Renal cortex interstitium (tissue), 11 donors: ENCODE measurements at regions not wholly inside any gene's neighbourhood (a gene's known extent, or its start where the extent isn't known, plus 50 kb on each side); places are given as distances from the start of the nearest gene placed in this dataset.

Experiments
- DNase-seq, 11 donors: peaks; one replicate each; pipeline ENCODE4 v3.0.0-alpha.2; 2013; ENCODE audit warnings: low read depth in 9 of 11, low spot score in 4 of 11; ENCODE audit errors: extremely low read depth in 1 of 11

DNA sequence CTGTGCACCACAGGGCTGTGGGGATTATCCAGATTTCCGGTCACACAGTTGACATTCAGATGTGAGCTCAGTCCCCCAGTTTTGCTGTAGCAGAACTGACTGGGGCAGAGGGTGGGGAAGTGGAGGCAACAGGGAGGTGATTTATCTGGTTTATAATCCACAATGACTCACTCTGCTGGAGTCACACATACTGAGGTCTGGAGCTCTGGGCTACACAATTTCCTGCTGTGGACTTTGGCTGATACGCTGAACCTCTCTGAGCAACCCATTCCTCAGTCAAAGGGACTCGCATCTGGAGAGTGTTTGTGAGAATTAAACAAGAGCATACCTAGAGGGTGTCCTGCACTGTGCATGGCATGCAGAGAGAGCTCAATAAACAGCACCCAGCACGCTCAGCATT is 64.8 kb upstream of the PLPP4 start:
- no peak for DNase-seq

- no peak for DNase-seq
These were observed 64.4 kb upstream of the PLPP4 start for GRCh38 chr10:120392671-120393079.

GRCh38 chr10:120394446-120394845 is 62.6 kb upstream of the PLPP4 start:
- DNase-seq = no peak

GRCh38 chr10:120396228-120396627 is 60.8 kb upstream of the PLPP4 start:
- no peak for DNase-seq

DNA sequence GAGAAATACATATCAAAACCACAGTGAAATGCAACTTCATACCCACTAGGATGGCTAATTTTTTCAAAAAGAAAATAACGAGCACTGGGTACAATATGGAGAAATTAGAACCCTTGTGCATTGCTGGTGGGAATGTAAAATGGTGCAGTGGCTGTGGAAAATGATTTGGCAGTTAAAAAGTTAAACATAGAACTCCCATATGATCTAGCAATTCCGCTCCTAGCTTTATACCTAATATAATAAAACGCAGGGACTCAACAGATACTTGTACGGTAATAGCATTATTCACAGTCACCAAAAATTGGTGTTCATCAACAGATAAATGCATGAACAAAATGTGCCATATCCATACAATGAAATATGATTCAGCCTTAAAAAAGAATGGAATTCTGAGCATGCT is 58.8 kb upstream of the PLPP4 start:
- no peak for DNase-seq

DNA sequence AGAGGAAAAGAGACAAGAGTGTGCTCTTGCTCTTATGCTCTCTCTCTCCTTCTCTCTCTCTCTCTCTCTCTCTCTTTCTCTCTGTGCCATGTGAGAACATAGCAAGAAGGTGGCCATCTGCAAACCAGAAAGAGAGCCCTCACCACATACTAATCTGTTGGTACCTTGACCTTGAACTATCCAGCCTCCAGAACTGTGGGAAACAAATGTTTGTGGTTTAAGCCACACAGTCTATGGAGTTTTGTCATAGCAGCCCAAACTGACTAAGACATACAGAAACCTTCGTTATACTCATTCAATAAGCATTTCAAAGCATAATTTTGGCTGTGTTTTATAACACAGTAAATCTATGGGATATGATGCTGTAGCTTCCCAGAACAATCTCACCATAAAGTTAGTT is 56.4 kb upstream of the PLPP4 start:
- no peak for DNase-seq

DNA sequence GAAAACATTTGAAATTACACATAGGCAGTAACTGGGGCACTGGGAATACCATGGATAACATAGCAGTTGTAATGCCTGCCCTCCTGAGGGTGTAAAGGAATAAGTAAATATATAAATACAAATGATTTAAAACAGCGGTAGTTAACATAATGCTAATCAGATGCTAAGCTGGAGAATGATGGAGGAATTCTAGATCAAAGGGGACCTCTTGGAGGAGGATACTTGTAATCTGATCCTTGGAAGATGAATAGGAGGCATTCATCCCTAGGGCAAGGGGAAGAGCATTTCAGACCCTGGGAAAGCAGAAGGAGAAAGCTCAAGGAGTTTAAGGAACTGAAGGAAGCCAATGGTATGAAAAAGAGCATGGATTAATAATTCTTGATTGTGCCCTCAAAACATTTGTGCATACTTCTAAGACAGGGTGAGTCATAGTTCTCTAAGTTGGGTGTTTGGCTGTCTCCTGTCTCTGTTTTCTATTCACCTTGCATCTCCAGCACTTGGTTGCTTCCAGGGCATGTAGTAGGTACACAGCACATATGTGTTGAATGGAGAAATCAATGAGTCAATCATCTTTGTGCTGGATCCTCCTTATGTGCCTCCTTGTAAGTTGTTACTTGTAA is 54.8 kb upstream of the PLPP4 start:
- DNase-seq = no peak

DNA sequence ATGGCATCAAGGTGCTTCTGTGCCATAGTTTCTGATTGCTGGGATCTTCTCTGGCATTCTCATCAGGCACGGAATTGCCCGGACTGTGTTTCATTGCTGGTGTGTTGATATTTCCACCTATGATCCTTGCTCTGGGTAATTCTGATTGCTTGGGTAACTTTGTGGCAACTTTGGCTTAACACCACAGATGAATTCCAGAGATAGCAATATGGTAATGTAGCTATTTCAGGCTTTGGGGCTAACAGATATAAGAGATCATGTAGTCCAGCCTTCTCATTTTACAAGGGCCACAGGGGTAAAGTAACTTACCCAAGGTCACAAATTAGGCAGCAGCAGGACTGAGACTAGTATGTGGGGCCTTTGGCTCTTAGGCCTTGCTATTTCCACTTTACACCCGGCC is 53.9 kb upstream of the PLPP4 start:
- no peak for DNase-seq

GRCh38 chr10:120406376-120406775 is 50.7 kb upstream of the PLPP4 start:
- DNase-seq = no peak
